ENCODE measurements at regions not wholly inside any gene's neighbourhood (a gene's known extent, or its start where the extent isn't known, plus 50 kb on each side); places are given as distances from the start of the nearest gene placed in this dataset.
"Not testable (repeated sequence)": the region's sequence is repeated elsewhere in the genome, so short reads cannot be mapped to it uniquely, and the experiment has no call there.

GRCh38 chr2:111545723-111546431 is 338.1 kb downstream of the ANAPC1 start:
- DNase-seq = not testable (repeated sequence)

- DNase-seq = not testable (repeated sequence)
Measured at GRCh38 chr2:111546578-111546977, 337.4 kb downstream of the ANAPC1 start.

DNA sequence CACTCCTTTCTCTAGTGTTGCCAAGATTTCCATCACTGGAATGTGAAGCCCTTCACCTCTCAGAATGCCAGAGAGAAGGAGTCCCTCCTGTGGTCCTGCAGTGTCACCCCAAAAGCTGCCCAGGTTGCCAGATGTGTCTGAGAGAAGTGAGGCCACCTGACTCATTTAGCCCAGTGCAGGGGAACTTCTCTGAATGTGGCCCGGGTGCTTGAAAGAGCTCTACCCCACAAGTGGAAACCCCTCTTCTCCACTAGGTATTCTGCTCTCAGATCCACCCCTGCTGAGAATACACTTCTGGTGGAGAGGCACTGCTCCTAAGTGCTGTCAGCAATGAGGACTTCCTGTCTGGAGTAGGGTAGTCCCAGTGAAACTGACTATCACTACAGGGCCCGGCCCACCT is 334.8 kb downstream of the ANAPC1 start:
- DNase-seq = not testable (repeated sequence)

GRCh38 chr2:111551428-111551827 is 332.6 kb downstream of the ANAPC1 start:
- DNase-seq = not testable (repeated sequence)

DNA sequence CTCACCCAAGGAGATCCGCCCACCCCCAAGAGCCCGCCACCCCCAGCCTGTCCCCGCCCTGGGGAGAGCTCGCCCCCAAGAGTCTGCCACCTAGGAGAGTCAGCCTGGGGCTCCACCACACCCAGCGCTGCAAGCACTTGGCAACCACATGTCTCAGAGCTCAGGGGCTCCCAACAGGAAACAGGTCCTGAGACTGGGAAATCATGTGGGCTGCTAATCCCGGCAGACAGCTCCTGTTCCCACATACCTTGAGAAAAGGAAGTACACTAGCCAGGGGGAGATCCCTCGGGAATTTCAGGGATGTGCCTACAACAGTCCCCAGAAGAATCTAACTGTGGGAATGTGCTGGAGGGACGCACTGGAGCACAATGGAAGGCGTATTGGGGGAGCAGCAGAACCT is 331.4 kb downstream of the ANAPC1 start:
- DNase-seq = not testable (repeated sequence)

GRCh38 chr2:111559301-111559700 is 324.7 kb downstream of the ANAPC1 start:
- DNase-seq = not testable (repeated sequence)

GRCh38 chr2:111559814-111560213 is 324.2 kb downstream of the ANAPC1 start:
- not testable (repeated sequence) for DNase-seq

DNA sequence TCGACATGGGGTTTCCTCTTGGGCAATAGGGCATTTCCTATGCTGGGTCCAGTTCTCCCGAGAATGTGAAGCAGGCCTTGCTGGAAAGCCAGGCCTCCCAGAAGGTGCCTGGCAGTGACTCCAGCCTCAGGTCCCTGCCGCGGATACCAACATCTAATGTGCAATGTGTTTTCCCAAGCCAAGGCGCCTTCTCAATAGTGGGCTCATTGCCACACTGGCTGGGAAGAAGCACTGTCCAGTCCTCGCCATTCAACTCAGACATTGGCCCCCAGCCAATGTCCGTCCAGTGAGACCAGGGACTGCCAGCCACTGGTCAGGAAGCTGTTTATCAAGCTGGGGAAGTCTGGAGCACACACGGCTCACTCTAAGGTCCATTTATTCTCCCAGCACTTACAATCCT is 317.9 kb downstream of the ANAPC1 start:
- not testable (repeated sequence) for DNase-seq

- not testable (repeated sequence) for DNase-seq
Measured at GRCh38 chr2:111567233-111567632, 316.8 kb downstream of the ANAPC1 start.

- DNase-seq = not testable (repeated sequence)
Measured at GRCh38 chr2:111569356-111570199, 314.4 kb downstream of the ANAPC1 start.

GRCh38 chr2:111570300-111571114 is 313.5 kb downstream of the ANAPC1 start:
- DNase-seq = not testable (repeated sequence)

- not testable (repeated sequence) for DNase-seq
Measured at GRCh38 chr2:111574803-111575202, 309.2 kb downstream of the ANAPC1 start.

DNA sequence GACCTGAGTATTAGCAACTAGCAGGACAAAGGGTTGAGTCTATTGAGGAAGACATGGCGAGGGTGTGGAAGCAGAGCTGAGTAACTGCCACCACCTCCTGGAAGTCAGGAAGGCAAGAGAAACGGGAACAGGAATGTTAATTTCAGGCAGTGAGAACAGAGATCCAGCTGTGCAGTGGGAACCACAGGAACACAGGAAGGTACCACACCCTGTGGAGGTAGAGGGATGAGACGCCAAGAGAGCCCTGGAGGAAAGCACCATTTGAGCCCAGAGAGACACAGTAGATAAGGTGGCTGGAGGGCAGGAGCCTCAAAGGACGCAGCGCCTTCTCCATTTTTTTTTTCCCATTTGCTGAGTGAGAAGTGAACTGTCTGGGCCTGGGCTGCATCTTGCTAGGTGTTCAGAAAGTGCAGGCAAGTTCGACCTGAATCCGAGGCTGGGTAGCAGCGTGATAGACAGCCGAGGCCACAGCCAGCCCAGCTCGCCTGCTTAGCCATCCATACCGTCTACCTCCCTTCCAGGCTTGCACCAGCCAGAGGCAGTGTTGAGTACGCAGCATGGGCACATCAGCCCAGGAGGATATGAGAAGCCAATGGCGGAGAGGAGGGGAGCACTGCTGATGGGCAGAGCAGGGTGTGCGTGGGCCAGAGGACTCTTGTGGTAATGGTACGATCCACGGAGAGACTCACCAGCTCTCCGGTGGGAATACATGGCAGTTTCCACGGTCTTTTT is 306.7 kb downstream of the ANAPC1 start:
- DNase-seq = not testable (repeated sequence)

DNA sequence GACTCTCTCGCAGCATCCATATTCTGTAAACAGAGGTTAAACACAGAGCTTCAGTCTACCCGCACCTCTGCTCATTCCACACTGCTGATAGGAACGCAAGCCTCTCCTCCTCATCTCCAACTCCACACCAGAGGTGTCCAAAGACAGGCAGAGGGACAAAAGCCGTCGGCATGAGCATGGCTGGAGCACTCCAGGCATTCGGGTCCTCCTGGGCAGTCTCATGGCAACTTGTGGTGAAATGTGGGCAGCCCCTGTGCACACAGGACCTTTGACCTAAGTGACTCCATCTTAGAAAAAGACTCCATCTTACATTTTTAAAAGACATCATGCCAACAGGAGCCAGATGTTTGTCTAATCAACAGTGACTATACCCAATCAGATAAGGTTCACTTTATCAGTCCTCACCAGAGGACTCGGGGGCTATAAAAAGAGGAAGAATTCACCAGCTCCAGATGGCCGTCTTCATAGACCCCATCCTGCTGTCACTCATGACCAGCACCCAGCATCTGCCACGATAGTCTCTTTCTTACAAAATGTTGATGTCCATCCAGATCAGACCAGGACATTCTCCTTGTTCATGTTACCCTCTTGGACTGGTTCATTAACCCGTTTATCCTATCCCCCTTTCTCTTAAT is 304.4 kb downstream of the ANAPC1 start:
- DNase-seq = not testable (repeated sequence)

DNA sequence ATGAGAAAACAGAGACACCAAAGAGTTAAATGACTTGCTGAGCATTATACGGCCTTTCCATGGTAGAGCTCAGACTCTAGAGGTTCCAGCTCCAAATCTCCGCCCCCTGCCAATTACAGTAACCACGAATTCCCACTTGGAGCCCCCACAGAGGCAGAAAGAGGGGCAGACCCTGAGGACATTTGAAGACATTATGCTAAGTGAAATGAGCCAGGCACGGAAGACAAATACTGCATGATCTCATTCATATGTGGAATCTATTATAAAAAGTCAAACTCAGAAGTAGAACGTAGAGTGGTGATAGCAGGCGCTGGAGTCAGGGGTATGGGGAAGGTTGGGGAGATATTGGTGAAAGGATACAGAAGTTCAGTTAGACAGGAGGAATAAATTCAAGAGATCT is 303.4 kb downstream of the ANAPC1 start:
- DNase-seq = not testable (repeated sequence)

DNA sequence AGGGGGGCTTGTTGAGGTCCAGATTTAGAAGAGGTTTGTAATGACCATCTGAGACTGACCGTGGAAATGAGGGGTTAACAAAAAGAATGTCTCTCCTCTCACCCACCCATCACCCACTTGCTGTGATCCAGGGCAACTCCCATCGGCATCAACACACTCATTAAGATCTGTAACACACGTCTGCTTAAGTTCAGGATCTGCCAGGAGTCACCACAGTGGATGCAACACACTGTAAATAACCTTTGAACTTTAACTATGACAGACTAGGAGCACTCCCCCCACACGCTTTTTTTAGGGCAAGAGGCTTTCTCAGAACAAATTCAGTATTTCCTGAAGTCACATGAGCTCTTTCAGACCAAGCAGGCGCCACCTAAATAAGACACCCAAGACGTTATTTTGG is 301.9 kb downstream of the ANAPC1 start:
- not testable (repeated sequence) for DNase-seq

DNA sequence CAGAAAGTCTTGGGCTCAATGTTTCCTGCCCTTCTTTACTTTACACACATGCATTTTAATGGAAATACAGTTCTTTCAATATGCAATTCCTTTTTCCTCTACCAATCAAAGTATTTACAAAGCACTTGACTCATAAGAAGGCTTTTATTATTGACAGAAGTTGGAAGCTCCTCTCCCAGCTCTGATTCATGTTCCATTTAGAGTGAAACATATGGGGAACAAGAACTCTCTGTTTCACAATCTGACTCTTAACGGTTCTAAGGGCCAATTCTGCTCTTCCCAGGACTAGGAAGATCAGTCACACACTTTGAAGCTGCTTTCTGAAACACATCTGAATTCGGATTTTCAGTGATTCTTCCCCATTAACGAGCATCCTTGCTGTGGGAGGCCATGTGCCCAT is 300.5 kb downstream of the ANAPC1 start:
- DNase-seq = not testable (repeated sequence)

DNA sequence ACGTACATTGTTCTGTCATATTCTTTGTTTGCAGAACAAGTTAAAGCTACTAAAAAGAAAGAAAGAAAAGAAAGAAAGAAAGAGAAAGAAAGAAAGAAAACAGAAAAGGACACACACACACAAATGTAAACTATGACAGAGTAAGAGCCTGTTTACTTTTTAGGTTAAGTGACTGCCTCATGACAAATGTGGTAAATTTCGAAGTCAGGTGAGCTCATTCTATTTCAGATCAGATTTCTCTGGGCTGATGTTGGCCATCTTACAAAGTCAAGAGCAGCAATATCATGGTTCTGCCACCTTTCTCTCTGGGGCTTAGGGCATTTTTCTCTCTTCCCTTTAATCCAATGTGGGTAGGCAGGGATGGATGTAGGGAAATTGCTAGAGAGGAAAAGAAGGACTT is 299.5 kb downstream of the ANAPC1 start:
- DNase-seq = not testable (repeated sequence)

- DNase-seq = not testable (repeated sequence)
Measured at GRCh38 chr2:111584950-111585349, 299.0 kb downstream of the ANAPC1 start.

DNA sequence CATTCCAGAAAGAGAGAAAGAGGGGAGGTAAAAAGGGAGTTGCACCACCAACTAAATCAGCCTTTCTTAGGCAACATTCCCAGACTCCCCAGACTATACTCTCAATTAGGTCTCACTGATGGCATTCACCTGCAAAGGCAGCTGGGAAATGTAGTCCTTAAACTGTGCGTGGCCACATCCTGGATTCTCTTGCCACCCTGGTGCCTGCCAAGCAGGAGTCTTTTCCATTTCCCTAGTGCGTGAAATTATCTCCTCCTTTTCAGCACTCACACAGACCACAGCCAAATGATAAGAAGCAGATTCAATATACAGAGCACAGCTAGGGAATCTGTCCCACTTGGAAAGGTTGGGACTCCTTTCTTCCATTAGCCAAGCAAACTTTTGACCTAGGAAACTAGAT is 298.0 kb downstream of the ANAPC1 start:
- not testable (repeated sequence) for DNase-seq

GRCh38 chr2:111595072-111595471 is 288.9 kb downstream of the ANAPC1 start:
- not testable (repeated sequence) for DNase-seq
